ENCODE measurements at regions not wholly inside any gene's neighbourhood (a gene's known extent, or its start where the extent isn't known, plus 50 kb on each side); places are given as distances from the start of the nearest gene placed in this dataset.

GRCh38 chr22:22423681-22424080, 84.9 kb downstream of the ZNF280B start:
- no peak for DNase-seq (ENCODE audit: low spot score in 2 of 2)
- Histone ChIP-seq H3K27ac (no peak overlapping the region), H3K9me3 (no peaks in the 10 kb centered on the region), H3K27me3 (no peaks in the 10 kb centered on the region), H3K4me3 (no peak overlapping the region), H3K4me1 (no peaks in the 10 kb centered on the region), H3K36me3 (no peaks in the 10 kb centered on the region)
- intact Hi-C loops (cut with DNase I; ENCODE audit: low total_unique reads), result no loop called here
- TF ChIP-seq POLR2A (IDR thresholded peaks at IDR 0.05), result no peak
- no peak for TF ChIP-seq CTCF (IDR thresholded peaks at IDR 0.05)
- TF ChIP-seq POLR2AphosphoS5 (IDR thresholded peaks at IDR 0.05), result no peak

- Histone ChIP-seq H3K4me1 (no peaks in the 10 kb centered on the region), H3K9me3 (no peaks in the 10 kb centered on the region), H3K27ac (no peak overlapping the region), H3K4me3 (no peak overlapping the region), H3K27me3 (no peaks in the 10 kb centered on the region), H3K36me3 (no peaks in the 10 kb centered on the region)
- DNase-seq (ENCODE audit: low spot score in 2 of 2), result no peak
- TF ChIP-seq POLR2A (IDR thresholded peaks at IDR 0.05), result no peak
- TF ChIP-seq POLR2AphosphoS5 (IDR thresholded peaks at IDR 0.05), result no peak
- TF ChIP-seq CTCF (IDR thresholded peaks at IDR 0.05), result no peak
- intact Hi-C loops (cut with DNase I; ENCODE audit: low total_unique reads), result no loop called here
Measured at GRCh38 chr22:22424210-22424800, 84.2 kb downstream of the ZNF280B start.

- intact Hi-C loops (cut with DNase I; ENCODE audit: low total_unique reads), result no loop called here
- no peak for DNase-seq (ENCODE audit: low spot score in 2 of 2)
- H3K27ac ChIP-seq, result no peak overlapping the region
- TF ChIP-seq POLR2A (IDR thresholded peaks at IDR 0.05) (no peak), POLR2AphosphoS5 (IDR thresholded peaks at IDR 0.05) (no peak), CTCF (IDR thresholded peaks at IDR 0.05) (no peak)
- H3K27me3 ChIP-seq, result no peaks in the 10 kb centered on the region
- H3K9me3 ChIP-seq, result no peaks in the 10 kb centered on the region
- H3K4me3 ChIP-seq, result no peak overlapping the region
- no peaks in the 10 kb centered on the region for H3K4me1 ChIP-seq
- no peaks in the 10 kb centered on the region for H3K36me3 ChIP-seq
Measured at GRCh38 chr22:22424956-22425355, 83.6 kb downstream of the ZNF280B start.

GRCh38 chr22:22425356-22425755, 83.2 kb downstream of the ZNF280B start:
- TF ChIP-seq CTCF (IDR thresholded peaks at IDR 0.05) (no peak), POLR2AphosphoS5 (IDR thresholded peaks at IDR 0.05) (no peak), POLR2A (IDR thresholded peaks at IDR 0.05) (no peak)
- Histone ChIP-seq H3K27ac (no peak overlapping the region), H3K9me3 (no peaks in the 10 kb centered on the region), H3K36me3 (no peaks in the 10 kb centered on the region), H3K4me3 (no peak overlapping the region), H3K4me1 (no peaks in the 10 kb centered on the region), H3K27me3 (no peaks in the 10 kb centered on the region)
- intact Hi-C loops (cut with DNase I; ENCODE audit: low total_unique reads), result no loop called here
- DNase-seq (ENCODE audit: low spot score in 2 of 2), result no peak

- DNase-seq (ENCODE audit: low spot score in 2 of 2), result no peak
- Histone ChIP-seq H3K27me3 (no peaks in the 10 kb centered on the region), H3K27ac (no peak overlapping the region), H3K4me3 (no peak overlapping the region), H3K4me1 (no peaks in the 10 kb centered on the region), H3K36me3 (no peaks in the 10 kb centered on the region), H3K9me3 (no peaks in the 10 kb centered on the region)
- intact Hi-C loops (cut with DNase I; ENCODE audit: low total_unique reads), result no loop called here
- no peak for TF ChIP-seq POLR2AphosphoS5 (IDR thresholded peaks at IDR 0.05)
- TF ChIP-seq POLR2A (IDR thresholded peaks at IDR 0.05), result no peak
- TF ChIP-seq CTCF (IDR thresholded peaks at IDR 0.05), result no peak
Measured at GRCh38 chr22:22425783-22426624, 82.5 kb downstream of the ZNF280B start.

Data from breast epithelium (tissue), 4 donors.